DMS79 treated with DMSO at 0.1 percent for 48 hours (cell line): ENCODE measurements at regions not wholly inside any gene's neighbourhood (a gene's known extent, or its start where the extent isn't known, plus 50 kb on each side); places are given as distances from the start of the nearest gene placed in this dataset.

ENCODE experiments used
- DNase-seq: peaks from one replicate; lab custom pipeline; 2025; lab: John Stamatoyannopoulos, UW

- DNase-seq: no peak
Observed at GRCh38 chr4:110675426-110675825, 52.5 kb upstream of the PITX2 start.

GRCh38 chr4:110676241-110676640, 53.4 kb upstream of the PITX2 start:
- DNase-seq: no peak

- no peak for DNase-seq
Observed at GRCh38 chr4:110678517-110679227, 55.8 kb upstream of the PITX2 start.

- no peak for DNase-seq
Observed at GRCh38 chr4:110680265-110680664, 57.4 kb upstream of the PITX2 start.

GRCh38 chr4:110681381-110681780, 58.5 kb upstream of the PITX2 start:
- DNase-seq: no peak

- no peak for DNase-seq
Observed at GRCh38 chr4:110682311-110682710, 59.4 kb upstream of the PITX2 start.

- no peak for DNase-seq
Observed at GRCh38 chr4:110683601-110684000, 60.7 kb upstream of the PITX2 start.

- no peak for DNase-seq
Observed at GRCh38 chr4:110702326-110702725, 79.4 kb upstream of the PITX2 start.

GRCh38 chr4:110704748-110705439, 82.0 kb upstream of the PITX2 start:
- DNase-seq: no peak

GRCh38 chr4:110705440-110705782, 82.5 kb upstream of the PITX2 start:
- DNase-seq: no peak

- DNase-seq: no peak
Observed at GRCh38 chr4:110710070-110710469, 87.2 kb upstream of the PITX2 start.

- no peak for DNase-seq
Observed at GRCh38 chr4:110712486-110712885, 89.6 kb upstream of the PITX2 start.

GRCh38 chr4:110730318-110730717, 107.4 kb upstream of the PITX2 start:
- DNase-seq: no peak

- DNase-seq: no peak
Observed at GRCh38 chr4:110733901-110734300, 111.0 kb upstream of the PITX2 start.

GRCh38 chr4:110735686-110736085, 112.8 kb upstream of the PITX2 start:
- DNase-seq: no peak

- DNase-seq: no peak
Observed at GRCh38 chr4:110737931-110738330, 115.1 kb upstream of the PITX2 start.

GRCh38 chr4:110742143-110742542, 119.3 kb upstream of the PITX2 start:
- DNase-seq: no peak

GRCh38 chr4:110748071-110748470, 125.2 kb upstream of the PITX2 start:
- no peak for DNase-seq

- DNase-seq: no peak
Observed at GRCh38 chr4:110751183-110751582, 128.3 kb upstream of the PITX2 start.

- no peak for DNase-seq
Observed at GRCh38 chr4:110751986-110752385, 129.1 kb upstream of the PITX2 start.

- DNase-seq: no peak
Observed at GRCh38 chr4:110753466-110753865, 130.6 kb upstream of the PITX2 start.

GRCh38 chr4:110754716-110755115, 131.8 kb upstream of the PITX2 start:
- DNase-seq: no peak

- no peak for DNase-seq
Observed at GRCh38 chr4:110769578-110769977, 146.7 kb upstream of the PITX2 start.

- no peak for DNase-seq
Observed at GRCh38 chr4:110770353-110770752, 147.5 kb upstream of the PITX2 start.
